H1 (cell line): ENCODE measurements at regions not wholly inside any gene's neighbourhood (a gene's known extent, or its start where the extent isn't known, plus 50 kb on each side); places are given as distances from the start of the nearest gene placed in this dataset.

Experiments
- CTCF ChIA-PET: fragments of 300-600 bp; sonication (Branson Sonifier 250); formaldehyde crosslinking; loops from one replicate; lab custom pipeline; 2021; ENCODE audit not compliant: partially characterized antibody; lab: Charles Lee
- POLR2A ChIA-PET: fragments of 300-600 bp; sonication (Branson Sonifier 250); formaldehyde crosslinking; loops from one replicate; lab custom pipeline; 2021; ENCODE audit warnings: inconsistent platforms; ENCODE audit not compliant: partially characterized antibody; lab: Charles Lee
- DNase-seq, 2 experiments: peaks; one replicate each; pipeline versions ENCODE4 v3.0.0 to v3.0.0-alpha.2; 2010 to 2022; ENCODE audit warnings: low spot score in 2 of 2, low read depth in 1 of 2, mixed read lengths in 1 of 2
- FAIRE-seq: peaks from 2 replicates; lab custom pipeline; 2011; peaks lifted over from hg19 to GRCh38; lab: Jason Lieb, UNC
- H2AFZ ChIP-seq: 2 replicates; pipeline ENCODE4 v1.8.1; 2012; ENCODE audit warnings: low read length, inconsistent platforms
- H2AK5ac ChIP-seq: 2 replicates; pipeline ENCODE4 v1.6.1; 2013; ENCODE audit warnings: low read depth, low read length
- H2BK120ac ChIP-seq: replicated peaks from 2 replicates; pipeline ENCODE3; 2013; ENCODE audit warnings: low read depth, low read length, inconsistent platforms
- H2BK12ac ChIP-seq: 2 replicates; pipeline ENCODE4 v1.6.1; 2013; ENCODE audit warnings: low read depth, low read length
- H2BK15ac ChIP-seq: 2 replicates; pipeline ENCODE4 v1.6.1; 2013; ENCODE audit warnings: low read length
- H2BK20ac ChIP-seq: 2 replicates; pipeline ENCODE4 v1.6.1; 2013; ENCODE audit warnings: low read length
- H2BK5ac ChIP-seq: 2 replicates; pipeline ENCODE4 v1.6.1; 2013; ENCODE audit warnings: low read depth, low read length
- H3K14ac ChIP-seq: 2 replicates; pipeline ENCODE4 v1.6.1; 2013; ENCODE audit warnings: inconsistent platforms; ENCODE audit not compliant: insufficient read length
- H3K18ac ChIP-seq: 2 replicates; pipeline ENCODE4 v1.6.1; 2013; ENCODE audit warnings: low read length; ENCODE audit errors: extremely low read depth
- H3K23ac ChIP-seq: 2 replicates; pipeline ENCODE4 v1.6.1; 2013; ENCODE audit warnings: inconsistent platforms; ENCODE audit not compliant: insufficient read length
- H3K23me2 ChIP-seq: 2 replicates; pipeline ENCODE4 v1.6.1; 2013; ENCODE audit warnings: low read depth, low read length
- H3K27ac ChIP-seq: 2 replicates; pipeline ENCODE4 v1.6.1; 2011; ENCODE audit warnings: low read depth, low read length, inconsistent platforms
- H3K27me3 ChIP-seq, 4 experiments: replicated peaks in 1 of 4; 1 replicate in 1 of 4; 2 replicates in 3 of 4; pipeline versions ENCODE4 v1.6.1 to v1.8.1; 2011 to 2013; ENCODE audit warnings: low read length in 3 of 4, mild to moderate bottlenecking in 3 of 4, inconsistent platforms in 2 of 4, mixed read lengths in 2 of 4, moderate library complexity in 1 of 4; ENCODE audit not compliant: control insufficient read depth in 3 of 4, insufficient read depth in 3 of 4; ENCODE audit errors: extremely low read depth in 1 of 4
- H3K36me3 ChIP-seq, 4 experiments: 2 replicates each; pipeline versions ENCODE4 v1.6.1 to v1.8.1; 2011 to 2013; ENCODE audit warnings: mild to moderate bottlenecking in 4 of 4, low read length in 3 of 4, moderate library complexity in 2 of 4, control low read depth in 1 of 4, inconsistent platforms in 1 of 4; ENCODE audit not compliant: insufficient read depth in 4 of 4, control insufficient read depth in 2 of 4
- H3K4ac ChIP-seq: replicated peaks from 2 replicates; pipeline ENCODE3; 2013; ENCODE audit warnings: low read length, low read depth, mixed read lengths, inconsistent platforms; ENCODE audit not compliant: insufficient read length
- H3K4me1 ChIP-seq, 4 experiments: replicated peaks in 1 of 4; 1 replicate in 1 of 4; 2 replicates in 3 of 4; pipeline versions ENCODE4 v1.6.1 to v1.8.1; 2011 to 2013; ENCODE audit warnings: low read length in 3 of 4, inconsistent platforms in 2 of 4, mixed read lengths in 1 of 4; ENCODE audit not compliant: insufficient read depth in 4 of 4, control insufficient read depth in 3 of 4
- H3K4me2 ChIP-seq, 2 experiments: 2 replicates each; pipeline versions ENCODE4 v1.6.1 to v1.8.1; 2011 to 2013; ENCODE audit warnings: low read depth in 2 of 2, low read length in 2 of 2, control low read depth in 1 of 2, inconsistent platforms in 1 of 2, mild to moderate bottlenecking in 1 of 2; ENCODE audit not compliant: insufficient read depth in 1 of 2
- H3K4me3 ChIP-seq, 4 experiments: fragments of 200-600, 300-600 bp in 1 of 4; sonication (generic), shearing (Covaris generic), sonication (Bioruptor Twin) in 1 of 4; 2 replicates each; pipeline versions ENCODE4 v1.5.1 to v1.8.1; 2011 to 2016; ENCODE audit warnings: low read length in 4 of 4, low read depth in 3 of 4, control low read depth in 2 of 4, inconsistent platforms in 2 of 4, mild to moderate bottlenecking in 2 of 4, mixed read lengths in 1 of 4, moderate library complexity in 1 of 4; ENCODE audit not compliant: insufficient read depth in 2 of 4; ENCODE audit errors: extremely low read depth in 1 of 4
- H3K56ac ChIP-seq: replicated peaks from 2 replicates; pipeline ENCODE3; 2013; ENCODE audit warnings: low read depth, mild to moderate bottlenecking, mixed read lengths, low read length, inconsistent platforms; ENCODE audit not compliant: insufficient read length
- H3K79me1 ChIP-seq: 2 replicates; pipeline ENCODE4 v1.6.1; 2013; ENCODE audit warnings: low read depth, low read length, control low read depth
- H3K79me2 ChIP-seq, 2 experiments: 2 replicates each; pipeline versions ENCODE4 v1.6.1 to v1.8.1; 2012 to 2013; ENCODE audit warnings: low read length in 2 of 2, mild to moderate bottlenecking in 2 of 2, inconsistent platforms in 1 of 2; ENCODE audit not compliant: insufficient read depth in 2 of 2, control insufficient read depth in 1 of 2
- H3K9ac ChIP-seq, 4 experiments: replicated peaks in 1 of 4; 1 replicate in 1 of 4; 2 replicates in 3 of 4; pipeline versions ENCODE4 v1.6.1 to v1.8.1; 2011 to 2013; ENCODE audit warnings: low read depth in 3 of 4, low read length in 3 of 4, control low read depth in 2 of 4, mild to moderate bottlenecking in 2 of 4, moderate library complexity in 2 of 4, inconsistent platforms in 1 of 4; ENCODE audit errors: extremely low read depth in 1 of 4
- H3K9me3 ChIP-seq, 2 experiments: 2 replicates each; pipeline versions ENCODE4 v1.6.1 to v1.8.1; 2012 to 2013; ENCODE audit warnings: mild to moderate bottlenecking in 2 of 2, moderate library complexity in 2 of 2, control low read depth in 1 of 2, inconsistent platforms in 1 of 2, low read depth in 1 of 2, low read length in 1 of 2, mixed read lengths in 1 of 2; ENCODE audit not compliant: insufficient read depth in 2 of 2
- H4K20me1 ChIP-seq, 2 experiments: replicated peaks in 1 of 2; 2 replicates each; pipeline versions ENCODE3 to v1.8.1; 2011 to 2013; ENCODE audit warnings: inconsistent platforms in 2 of 2, low read length in 2 of 2, mild to moderate bottlenecking in 1 of 2; ENCODE audit not compliant: insufficient read depth in 2 of 2, control insufficient read depth in 1 of 2
- H4K5ac ChIP-seq: 2 replicates; pipeline ENCODE4 v1.6.1; 2013; ENCODE audit warnings: low read length, low read depth, mixed read lengths, inconsistent platforms; ENCODE audit not compliant: insufficient read length
- H4K8ac ChIP-seq: 2 replicates; pipeline ENCODE4 v1.8.0; 2013; ENCODE audit warnings: mild to moderate bottlenecking, moderate library complexity, low read length, inconsistent platforms; ENCODE audit not compliant: insufficient read depth; ENCODE audit errors: extremely low read depth
- H4K91ac ChIP-seq: replicated peaks from 2 replicates; pipeline ENCODE3; 2013; ENCODE audit warnings: low read length, mixed read lengths, inconsistent platforms; ENCODE audit not compliant: insufficient read length
- CTCF ChIP-seq, 3 experiments: IDR thresholded peaks; 1 replicate in 2 of 3; 2 replicates in 1 of 3; pipeline versions ENCODE4 v1.5.1 to v1.6.1; 2011; ENCODE audit warnings: low read length in 3 of 3, mild to moderate bottlenecking in 3 of 3, inconsistent platforms in 2 of 3, low read depth in 1 of 3, moderate library complexity in 1 of 3; ENCODE audit not compliant: insufficient read depth in 1 of 3; ENCODE audit errors: control extremely low read depth in 1 of 3
- HDAC2 ChIP-seq, 2 experiments: fragments of 300-600 bp in 1 of 2; sonication (generic) in 1 of 2; IDR thresholded peaks; 2 replicates each; pipeline ENCODE4 v1.6.1; 2011 to 2012; ENCODE audit warnings: low read depth in 2 of 2, low read length in 2 of 2, mild to moderate bottlenecking in 2 of 2, moderate library complexity in 2 of 2, borderline replicate concordance in 1 of 2, inconsistent platforms in 1 of 2
- RAD21 ChIP-seq, 2 experiments: IDR thresholded peaks in 1 of 2; conservative IDR thresholded peaks in 1 of 2; 2 replicates each; pipeline ENCODE4 v1.6.1; 2011; ENCODE audit warnings: low read depth in 2 of 2, low read length in 2 of 2, improper control_type of control experiment in 1 of 2, inconsistent platforms in 1 of 2, mild to moderate bottlenecking in 1 of 2, moderate library complexity in 1 of 2
- WGBS, 2 experiments: shearing (Covaris generic) in 1 of 2; methylation state at CpG; one replicate each; pipeline versions ENCODE4 v1.1.6 to v1.1.7; 2013 to 2015; ENCODE audit warnings: low lambda C conversion rate in 2 of 2, mixed read lengths in 2 of 2, inconsistent platforms in 1 of 2, low coverage in 1 of 2, missing lambda C conversion rate in 1 of 2; ENCODE audit not compliant: insufficient replicate concordance in 2 of 2, insufficient coverage in 1 of 2, insufficient read length in 1 of 2; ENCODE audit errors: extremely low coverage in 1 of 2, missing lambda C conversion rate in 1 of 2; 5-methylcytosine and 5-hydroxymethylcytosine counted together
- TF ChIP-seq, protein P1 (sequence below): IDR thresholded peaks from 2 replicates; pipeline ENCODE4 v1.6.1; 2011; ENCODE audit warnings: low read depth, mild to moderate bottlenecking, low read length; ENCODE audit not compliant: insufficient read depth

GRCh38 chr5:162852134-162852533, 585.3 kb upstream of the CCNG1 start:
- Histone ChIP-seq H3K79me2 (no peaks in the 10 kb centered on the region), H2BK120ac (no peak overlapping the region), H3K14ac (no peak overlapping the region), H3K23ac (no peak overlapping the region), H2AK5ac (no peak overlapping the region), H3K79me1 (no peaks in the 10 kb centered on the region), H4K8ac (no peak overlapping the region), H3K23me2 (no peaks in the 10 kb centered on the region), H2BK15ac (no peak overlapping the region), H3K56ac (no peak overlapping the region), H2BK5ac (no peak overlapping the region), H3K4me3 (no peak overlapping the region), H2AFZ (no peak overlapping the region), H4K5ac (no peak overlapping the region), H3K18ac (no peak overlapping the region), H3K27me3 (no peaks in the 10 kb centered on the region), H3K36me3 (no peaks in the 10 kb centered on the region), H3K9ac (no peak overlapping the region), H4K20me1 (no peaks in the 10 kb centered on the region), H3K9me3 (no peaks in the 10 kb centered on the region), H4K91ac (no peak overlapping the region), H2BK20ac (no peak overlapping the region), H3K4ac (no peak overlapping the region), H3K4me1 (no peaks in the 10 kb centered on the region), H3K4me2 (no peak overlapping the region), H2BK12ac (no peak overlapping the region), H3K27ac (no peak overlapping the region)
- 92% methylated on average over 2 of the region's 2 CpGs; no CpG with 5 or more reads in 1 of the 2 experiments for WGBS, 2 experiments
- TF ChIP-seq RAD21 (IDR thresholded peaks at IDR 0.05 in 1 of 2, conservative IDR thresholded peaks at IDR 0.05 in 1 of 2; ENCODE audit: low read depth in 2 of 2, low read length in 2 of 2), result peak; percentile 47 to 55
- no peak for TF ChIP-seq HDAC2 (IDR thresholded peaks at IDR 0.05; ENCODE audit: borderline replicate concordance in 1 of 2, low read depth in 2 of 2, low read length in 2 of 2)
- TF ChIP-seq, protein P1, sequence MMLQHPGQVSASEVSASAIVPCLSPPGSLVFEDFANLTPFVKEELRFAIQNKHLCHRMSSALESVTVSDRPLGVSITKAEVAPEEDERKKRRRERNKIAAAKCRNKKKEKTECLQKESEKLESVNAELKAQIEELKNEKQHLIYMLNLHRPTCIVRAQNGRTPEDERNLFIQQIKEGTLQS, result no peak
- peak in 1 of 3 experiments; percentile 15; a peak in 1 of 4 replicates for TF ChIP-seq CTCF (IDR thresholded peaks at IDR 0.05; ENCODE audit: control extremely low read depth in 1 of 3, insufficient read depth in 1 of 3, low read depth in 1 of 3, low read length in 3 of 3)
- CTCF ChIA-PET, result no interaction called here
- FAIRE-seq (no peak), DNase-seq (no peak)
- POLR2A ChIA-PET, result no interaction called here
